H1 (cell line): ENCODE measurements at regions not wholly inside any gene's neighbourhood (a gene's known extent, or its start where the extent isn't known, plus 50 kb on each side); places are given as distances from the start of the nearest gene placed in this dataset.

Experiments used
- CTCF ChIA-PET: fragments of 300-600 bp; sonication (Branson Sonifier 250); formaldehyde crosslinking; loops from one replicate; lab custom pipeline; 2021; ENCODE audit not compliant: partially characterized antibody; lab: Charles Lee
- POLR2A ChIA-PET: fragments of 300-600 bp; sonication (Branson Sonifier 250); formaldehyde crosslinking; loops from one replicate; lab custom pipeline; 2021; ENCODE audit warnings: inconsistent platforms; ENCODE audit not compliant: partially characterized antibody; lab: Charles Lee
- DNase-seq, 2 experiments: peaks; one replicate each; pipeline versions ENCODE4 v3.0.0 to v3.0.0-alpha.2; 2010 to 2022; ENCODE audit warnings: low spot score in 2 of 2, low read depth in 1 of 2, mixed read lengths in 1 of 2
- FAIRE-seq: peaks from 2 replicates; lab custom pipeline; 2011; peaks lifted over from hg19 to GRCh38; lab: Jason Lieb, UNC
- H2AFZ ChIP-seq: 2 replicates; pipeline ENCODE4 v1.8.1; 2012; ENCODE audit warnings: low read length, inconsistent platforms
- H2AK5ac ChIP-seq: 2 replicates; pipeline ENCODE4 v1.6.1; 2013; ENCODE audit warnings: low read depth, low read length
- H2BK120ac ChIP-seq: replicated peaks from 2 replicates; pipeline ENCODE3; 2013; ENCODE audit warnings: low read depth, low read length, inconsistent platforms
- H2BK12ac ChIP-seq: 2 replicates; pipeline ENCODE4 v1.6.1; 2013; ENCODE audit warnings: low read depth, low read length
- H2BK15ac ChIP-seq: 2 replicates; pipeline ENCODE4 v1.6.1; 2013; ENCODE audit warnings: low read length
- H2BK20ac ChIP-seq: 2 replicates; pipeline ENCODE4 v1.6.1; 2013; ENCODE audit warnings: low read length
- H2BK5ac ChIP-seq: 2 replicates; pipeline ENCODE4 v1.6.1; 2013; ENCODE audit warnings: low read depth, low read length
- H3K14ac ChIP-seq: 2 replicates; pipeline ENCODE4 v1.6.1; 2013; ENCODE audit warnings: inconsistent platforms; ENCODE audit not compliant: insufficient read length
- H3K18ac ChIP-seq: 2 replicates; pipeline ENCODE4 v1.6.1; 2013; ENCODE audit warnings: low read length; ENCODE audit errors: extremely low read depth
- H3K23ac ChIP-seq: 2 replicates; pipeline ENCODE4 v1.6.1; 2013; ENCODE audit warnings: inconsistent platforms; ENCODE audit not compliant: insufficient read length
- H3K23me2 ChIP-seq: 2 replicates; pipeline ENCODE4 v1.6.1; 2013; ENCODE audit warnings: low read depth, low read length
- H3K27ac ChIP-seq: 2 replicates; pipeline ENCODE4 v1.6.1; 2011; ENCODE audit warnings: low read depth, low read length, inconsistent platforms
- H3K27me3 ChIP-seq, 4 experiments: replicated peaks in 1 of 4; 1 replicate in 1 of 4; 2 replicates in 3 of 4; pipeline versions ENCODE4 v1.6.1 to v1.8.1; 2011 to 2013; ENCODE audit warnings: low read length in 3 of 4, mild to moderate bottlenecking in 3 of 4, inconsistent platforms in 2 of 4, mixed read lengths in 2 of 4, moderate library complexity in 1 of 4; ENCODE audit not compliant: control insufficient read depth in 3 of 4, insufficient read depth in 3 of 4; ENCODE audit errors: extremely low read depth in 1 of 4
- H3K36me3 ChIP-seq, 4 experiments: 2 replicates each; pipeline versions ENCODE4 v1.6.1 to v1.8.1; 2011 to 2013; ENCODE audit warnings: mild to moderate bottlenecking in 4 of 4, low read length in 3 of 4, moderate library complexity in 2 of 4, control low read depth in 1 of 4, inconsistent platforms in 1 of 4; ENCODE audit not compliant: insufficient read depth in 4 of 4, control insufficient read depth in 2 of 4
- H3K4ac ChIP-seq: replicated peaks from 2 replicates; pipeline ENCODE3; 2013; ENCODE audit warnings: low read length, low read depth, mixed read lengths, inconsistent platforms; ENCODE audit not compliant: insufficient read length
- H3K4me1 ChIP-seq, 4 experiments: replicated peaks in 1 of 4; 1 replicate in 1 of 4; 2 replicates in 3 of 4; pipeline versions ENCODE4 v1.6.1 to v1.8.1; 2011 to 2013; ENCODE audit warnings: low read length in 3 of 4, inconsistent platforms in 2 of 4, mixed read lengths in 1 of 4; ENCODE audit not compliant: insufficient read depth in 4 of 4, control insufficient read depth in 3 of 4
- H3K4me2 ChIP-seq, 2 experiments: 2 replicates each; pipeline versions ENCODE4 v1.6.1 to v1.8.1; 2011 to 2013; ENCODE audit warnings: low read depth in 2 of 2, low read length in 2 of 2, control low read depth in 1 of 2, inconsistent platforms in 1 of 2, mild to moderate bottlenecking in 1 of 2; ENCODE audit not compliant: insufficient read depth in 1 of 2
- H3K4me3 ChIP-seq, 4 experiments: fragments of 200-600, 300-600 bp in 1 of 4; sonication (generic), shearing (Covaris generic), sonication (Bioruptor Twin) in 1 of 4; 2 replicates each; pipeline versions ENCODE4 v1.5.1 to v1.8.1; 2011 to 2016; ENCODE audit warnings: low read length in 4 of 4, low read depth in 3 of 4, control low read depth in 2 of 4, inconsistent platforms in 2 of 4, mild to moderate bottlenecking in 2 of 4, mixed read lengths in 1 of 4, moderate library complexity in 1 of 4; ENCODE audit not compliant: insufficient read depth in 2 of 4; ENCODE audit errors: extremely low read depth in 1 of 4
- H3K56ac ChIP-seq: replicated peaks from 2 replicates; pipeline ENCODE3; 2013; ENCODE audit warnings: low read depth, mild to moderate bottlenecking, mixed read lengths, low read length, inconsistent platforms; ENCODE audit not compliant: insufficient read length
- H3K79me1 ChIP-seq: 2 replicates; pipeline ENCODE4 v1.6.1; 2013; ENCODE audit warnings: low read depth, low read length, control low read depth
- H3K79me2 ChIP-seq, 2 experiments: 2 replicates each; pipeline versions ENCODE4 v1.6.1 to v1.8.1; 2012 to 2013; ENCODE audit warnings: low read length in 2 of 2, mild to moderate bottlenecking in 2 of 2, inconsistent platforms in 1 of 2; ENCODE audit not compliant: insufficient read depth in 2 of 2, control insufficient read depth in 1 of 2
- H3K9ac ChIP-seq, 4 experiments: replicated peaks in 1 of 4; 1 replicate in 1 of 4; 2 replicates in 3 of 4; pipeline versions ENCODE4 v1.6.1 to v1.8.1; 2011 to 2013; ENCODE audit warnings: low read depth in 3 of 4, low read length in 3 of 4, control low read depth in 2 of 4, mild to moderate bottlenecking in 2 of 4, moderate library complexity in 2 of 4, inconsistent platforms in 1 of 4; ENCODE audit errors: extremely low read depth in 1 of 4
- H3K9me3 ChIP-seq, 2 experiments: 2 replicates each; pipeline versions ENCODE4 v1.6.1 to v1.8.1; 2012 to 2013; ENCODE audit warnings: mild to moderate bottlenecking in 2 of 2, moderate library complexity in 2 of 2, control low read depth in 1 of 2, inconsistent platforms in 1 of 2, low read depth in 1 of 2, low read length in 1 of 2, mixed read lengths in 1 of 2; ENCODE audit not compliant: insufficient read depth in 2 of 2
- H4K20me1 ChIP-seq, 2 experiments: replicated peaks in 1 of 2; 2 replicates each; pipeline versions ENCODE3 to v1.8.1; 2011 to 2013; ENCODE audit warnings: inconsistent platforms in 2 of 2, low read length in 2 of 2, mild to moderate bottlenecking in 1 of 2; ENCODE audit not compliant: insufficient read depth in 2 of 2, control insufficient read depth in 1 of 2
- H4K5ac ChIP-seq: 2 replicates; pipeline ENCODE4 v1.6.1; 2013; ENCODE audit warnings: low read length, low read depth, mixed read lengths, inconsistent platforms; ENCODE audit not compliant: insufficient read length
- H4K8ac ChIP-seq: 2 replicates; pipeline ENCODE4 v1.8.0; 2013; ENCODE audit warnings: mild to moderate bottlenecking, moderate library complexity, low read length, inconsistent platforms; ENCODE audit not compliant: insufficient read depth; ENCODE audit errors: extremely low read depth
- H4K91ac ChIP-seq: replicated peaks from 2 replicates; pipeline ENCODE3; 2013; ENCODE audit warnings: low read length, mixed read lengths, inconsistent platforms; ENCODE audit not compliant: insufficient read length
- EGR1 ChIP-seq: IDR thresholded peaks from 2 replicates; pipeline ENCODE4 v1.6.1; 2011; ENCODE audit warnings: low read depth, low read length, borderline replicate concordance
- HDAC2 ChIP-seq, 2 experiments: fragments of 300-600 bp in 1 of 2; sonication (generic) in 1 of 2; IDR thresholded peaks; 2 replicates each; pipeline ENCODE4 v1.6.1; 2011 to 2012; ENCODE audit warnings: low read depth in 2 of 2, low read length in 2 of 2, mild to moderate bottlenecking in 2 of 2, moderate library complexity in 2 of 2, borderline replicate concordance in 1 of 2, inconsistent platforms in 1 of 2
- WGBS, 2 experiments: shearing (Covaris generic) in 1 of 2; methylation state at CpG; one replicate each; pipeline versions ENCODE4 v1.1.6 to v1.1.7; 2013 to 2015; ENCODE audit warnings: low lambda C conversion rate in 2 of 2, mixed read lengths in 2 of 2, inconsistent platforms in 1 of 2, low coverage in 1 of 2, missing lambda C conversion rate in 1 of 2; ENCODE audit not compliant: insufficient replicate concordance in 2 of 2, insufficient coverage in 1 of 2, insufficient read length in 1 of 2; ENCODE audit errors: extremely low coverage in 1 of 2, missing lambda C conversion rate in 1 of 2; 5-methylcytosine and 5-hydroxymethylcytosine counted together

DNA sequence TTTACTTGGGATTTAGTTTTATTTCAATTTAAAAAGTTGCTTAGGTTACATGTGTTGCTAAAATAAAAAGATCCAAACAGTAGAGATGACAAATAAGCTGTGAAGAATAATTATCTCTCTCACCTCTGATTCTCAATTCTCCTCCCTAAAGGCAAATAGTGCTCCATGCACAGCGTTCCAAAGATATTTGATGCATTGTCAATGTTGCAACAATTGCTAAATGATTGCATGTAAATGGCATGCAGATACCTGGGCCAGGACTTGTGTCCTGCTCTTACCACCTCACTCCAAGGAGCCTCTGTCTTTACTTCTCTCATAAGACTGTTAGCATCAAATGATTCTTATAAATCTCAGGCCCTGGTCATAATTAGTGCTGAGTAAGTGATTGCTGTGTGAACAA lies 217.7 kb downstream of the SEC23IP start:
- no peak for TF ChIP-seq HDAC2 (IDR thresholded peaks at IDR 0.05; ENCODE audit: borderline replicate concordance in 1 of 2, low read depth in 2 of 2, low read length in 2 of 2)
- TF ChIP-seq EGR1 = no peak
- FAIRE-seq (no peak), DNase-seq (no peak)
- no peak overlapping the region for H3K4ac ChIP-seq
- no peaks in the 10 kb centered on the region for H3K4me1 ChIP-seq
- no peak overlapping the region for H3K4me3 ChIP-seq
- no peak overlapping the region for H3K18ac ChIP-seq
- H2BK20ac ChIP-seq = no peak overlapping the region
- no peak overlapping the region for H2AFZ ChIP-seq
- no peak overlapping the region for H3K27ac ChIP-seq
- H2BK12ac ChIP-seq = no peak overlapping the region
- no peak overlapping the region for H3K56ac ChIP-seq
- H3K27me3 ChIP-seq = no peaks in the 10 kb centered on the region
- no peak overlapping the region for H2BK5ac ChIP-seq
- H3K14ac ChIP-seq = no peak overlapping the region
- H3K23ac ChIP-seq = no peak overlapping the region
- H3K36me3 ChIP-seq = no peaks in the 10 kb centered on the region
- ChIA-PET CTCF (no interaction called here), POLR2A (no interaction called here)
- no peak overlapping the region for H2BK15ac ChIP-seq
- H3K23me2 ChIP-seq = no peaks in the 10 kb centered on the region
- H2BK120ac ChIP-seq = no peak overlapping the region
- H3K9ac ChIP-seq = no peak overlapping the region
- H2AK5ac ChIP-seq = no peak overlapping the region
- no peak overlapping the region for H4K5ac ChIP-seq
- WGBS, 2 experiments = 75% methylated on average over 1 of the region's 1 CpG; no CpG with 5 or more reads in 1 of the 2 experiments
- H3K4me2 ChIP-seq = no peak overlapping the region
- no peaks in the 10 kb centered on the region for H3K79me2 ChIP-seq
- no peaks in the 10 kb centered on the region for H4K20me1 ChIP-seq
- no peak overlapping the region for H4K91ac ChIP-seq
- H3K9me3 ChIP-seq = no peaks in the 10 kb centered on the region
- no peaks in the 10 kb centered on the region for H3K79me1 ChIP-seq
- no peak overlapping the region for H4K8ac ChIP-seq
